ENCODE measurements at regions not wholly inside any gene's neighbourhood (a gene's known extent, or its start where the extent isn't known, plus 50 kb on each side); places are given as distances from the start of the nearest gene placed in this dataset.

- intact Hi-C loops (cut with DNase I; ENCODE audit: low total_unique reads) = no loop called here
- no peaks in the 10 kb centered on the region for H3K36me3 ChIP-seq (ENCODE audit: low read depth, missing control alignments)
Measured at GRCh38 chrX:9087271-9088040, 53.5 kb upstream of the FAM9B start.

DNA sequence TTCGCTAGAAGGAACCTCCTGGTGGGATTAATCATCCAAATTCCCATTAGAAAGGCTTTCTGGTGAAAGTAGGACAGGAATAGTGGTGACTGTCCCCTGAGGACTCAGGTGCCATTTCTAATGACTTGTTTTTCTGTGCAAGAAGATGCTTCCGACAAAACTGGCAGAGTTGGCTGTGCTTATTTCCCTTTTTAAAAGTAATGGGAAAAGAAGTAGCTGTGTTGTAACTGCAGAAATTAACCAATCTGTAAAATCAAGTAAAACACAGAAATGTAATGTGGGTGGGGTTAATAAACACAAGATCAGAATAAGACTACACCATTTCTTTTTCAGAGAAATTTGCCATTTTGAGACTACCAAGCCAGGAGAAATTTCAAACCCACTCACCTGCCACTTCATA, 55.0 kb upstream of the FAM9B start:
- Histone ChIP-seq H3K4me1 (no peaks in the 10 kb centered on the region), H3K4me3 (no peak overlapping the region), H3K9me3 (no peaks in the 10 kb centered on the region), H3K27ac (no peak overlapping the region), H3K27me3 (no peaks in the 10 kb centered on the region), H3K36me3 (ENCODE audit: low read depth, missing control alignments) (no peaks in the 10 kb centered on the region)
- DNase-seq = no peak
- TF ChIP-seq POLR2A (IDR thresholded peaks at IDR 0.05) = no peak
- intact Hi-C loops (cut with DNase I; ENCODE audit: low total_unique reads) = no loop called here
- WGBS, 2 donors = 88% methylated on average over 1 to 2 of the region's 2 CpGs

More at GRCh38 chrX:9087271-9088040, 53.5 kb upstream of the FAM9B start:
- TF ChIP-seq, protein P1, sequence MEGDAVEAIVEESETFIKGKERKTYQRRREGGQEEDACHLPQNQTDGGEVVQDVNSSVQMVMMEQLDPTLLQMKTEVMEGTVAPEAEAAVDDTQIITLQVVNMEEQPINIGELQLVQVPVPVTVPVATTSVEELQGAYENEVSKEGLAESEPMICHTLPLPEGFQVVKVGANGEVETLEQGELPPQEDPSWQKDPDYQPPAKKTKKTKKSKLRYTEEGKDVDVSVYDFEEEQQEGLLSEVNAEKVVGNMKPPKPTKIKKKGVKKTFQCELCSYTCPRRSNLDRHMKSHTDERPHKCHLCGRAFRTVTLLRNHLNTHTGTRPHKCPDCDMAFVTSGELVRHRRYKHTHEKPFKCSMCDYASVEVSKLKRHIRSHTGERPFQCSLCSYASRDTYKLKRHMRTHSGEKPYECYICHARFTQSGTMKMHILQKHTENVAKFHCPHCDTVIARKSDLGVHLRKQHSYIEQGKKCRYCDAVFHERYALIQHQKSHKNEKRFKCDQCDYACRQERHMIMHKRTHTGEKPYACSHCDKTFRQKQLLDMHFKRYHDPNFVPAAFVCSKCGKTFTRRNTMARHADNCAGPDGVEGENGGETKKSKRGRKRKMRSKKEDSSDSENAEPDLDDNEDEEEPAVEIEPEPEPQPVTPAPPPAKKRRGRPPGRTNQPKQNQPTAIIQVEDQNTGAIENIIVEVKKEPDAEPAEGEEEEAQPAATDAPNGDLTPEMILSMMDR (IDR thresholded peaks at IDR 0.05) = no peak
- no peak for TF ChIP-seq POLR2A (IDR thresholded peaks at IDR 0.05)
- Histone ChIP-seq H3K4me1 (no peaks in the 10 kb centered on the region), H3K27ac (no peak overlapping the region), H3K9me3 (no peaks in the 10 kb centered on the region), H3K27me3 (no peaks in the 10 kb centered on the region), H3K4me3 (no peak overlapping the region)
- 75 to 77% methylated on average over 7 to 8 of the region's 8 CpGs for WGBS, 2 donors
- DNase-seq = no peak

- no peaks in the 10 kb centered on the region for H3K27me3 ChIP-seq
- no peaks in the 10 kb centered on the region for H3K9me3 ChIP-seq
- H3K4me3 ChIP-seq = no peak overlapping the region
- intact Hi-C loops (cut with DNase I; ENCODE audit: low total_unique reads) = no loop called here
- H3K36me3 ChIP-seq (ENCODE audit: low read depth, missing control alignments) = no peaks in the 10 kb centered on the region
- no peak for DNase-seq
- 100% methylated on average over 1 of the region's 1 CpG; no CpG with 5 or more reads in 1 of the 2 donors for WGBS, 2 donors
- no peaks in the 10 kb centered on the region for H3K4me1 ChIP-seq
- no peak overlapping the region for H3K27ac ChIP-seq
- TF ChIP-seq, protein P1 (IDR thresholded peaks at IDR 0.05) = no peak
- TF ChIP-seq POLR2A (IDR thresholded peaks at IDR 0.05) = no peak
Measured at GRCh38 chrX:9090766-9091165, 56.8 kb upstream of the FAM9B start.

DNA sequence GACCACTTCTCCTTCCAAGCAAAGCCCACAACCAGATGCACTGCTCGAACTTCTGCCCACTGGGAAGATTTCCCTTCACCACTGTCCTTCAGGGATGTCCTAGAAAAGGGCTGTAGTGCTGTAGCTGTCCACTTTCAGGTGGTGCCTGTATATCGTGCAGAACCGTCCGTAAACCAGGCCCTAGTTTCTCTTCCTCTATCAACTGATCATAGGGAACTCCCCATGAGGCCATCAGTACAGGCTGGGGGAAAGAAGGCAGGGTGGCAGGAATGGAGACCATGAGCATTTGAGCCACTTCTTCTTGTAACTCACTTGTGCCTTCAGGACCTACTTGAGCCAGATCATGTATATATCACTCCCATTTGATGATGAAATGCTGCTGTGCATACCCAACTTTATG, 57.3 kb upstream of the FAM9B start:
- Histone ChIP-seq H3K9me3 (no peaks in the 10 kb centered on the region), H3K27me3 (no peaks in the 10 kb centered on the region), H3K4me3 (no peak overlapping the region), H3K4me1 (no peaks in the 10 kb centered on the region), H3K27ac (no peak overlapping the region), H3K36me3 (ENCODE audit: low read depth, missing control alignments) (no peaks in the 10 kb centered on the region)
- TF ChIP-seq, protein P1 (IDR thresholded peaks at IDR 0.05) = no peak
- TF ChIP-seq POLR2A (IDR thresholded peaks at IDR 0.05) = no peak
- WGBS, 2 donors = 97 to 100% methylated on average over 2 to 4 of the region's 4 CpGs
- DNase-seq = no peak
- intact Hi-C loops (cut with DNase I; ENCODE audit: low total_unique reads) = no loop called here

DNA sequence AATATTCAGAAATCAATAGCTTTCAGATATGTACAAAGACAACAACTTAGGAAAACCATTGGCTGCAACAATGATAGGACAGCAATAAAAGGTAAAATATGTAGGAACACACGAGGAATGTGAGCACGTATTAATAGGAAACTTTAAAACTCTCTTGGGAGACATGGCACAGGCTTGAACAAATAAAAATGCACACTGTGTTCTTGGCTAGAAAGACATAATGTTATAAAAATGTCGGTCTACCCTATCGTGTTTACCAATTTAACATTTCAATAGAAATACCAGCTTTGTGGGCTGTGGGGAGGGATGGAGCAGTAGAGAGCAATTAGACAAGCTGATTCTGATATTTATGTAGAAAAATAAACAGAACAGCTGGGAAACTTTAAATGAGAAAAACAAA, 69.0 kb upstream of the FAM9B start:
- DNase-seq = no peak
- no peaks in the 10 kb centered on the region for H3K36me3 ChIP-seq (ENCODE audit: low read depth, missing control alignments)
- intact Hi-C loops (cut with DNase I; ENCODE audit: low total_unique reads) = no loop called here
- TF ChIP-seq, protein P1 (IDR thresholded peaks at IDR 0.05) = no peak
- no peak for TF ChIP-seq POLR2A (IDR thresholded peaks at IDR 0.05)
- no peaks in the 10 kb centered on the region for H3K4me1 ChIP-seq
- H3K4me3 ChIP-seq = no peak overlapping the region
- WGBS, 2 donors = 51 to 69% methylated on average over 4 of the region's 4 CpGs
- H3K27me3 ChIP-seq = no peaks in the 10 kb centered on the region
- H3K27ac ChIP-seq = peak overlapping the region in 1 of 2 donors; percentile 10
- H3K9me3 ChIP-seq = no peaks in the 10 kb centered on the region
